ENCODE measurements at regions not wholly inside any gene's neighbourhood (a gene's known extent, or its start where the extent isn't known, plus 50 kb on each side); places are given as distances from the start of the nearest gene placed in this dataset.

GRCh38 chr2:76464310-76464709, 753.6 kb upstream of the GCFC2 start:
- DNase-seq (ENCODE audit: low spot score) (no peak), ATAC-seq (no peak)

GRCh38 chr2:76461431-76461830, 750.7 kb upstream of the GCFC2 start:
- no peak for ATAC-seq

GRCh38 chr2:76455910-76456309, 745.2 kb upstream of the GCFC2 start:
- ATAC-seq (no peak), DNase-seq (ENCODE audit: low spot score) (no peak)

More at GRCh38 chr2:76461431-76461830, 750.7 kb upstream of the GCFC2 start:
- no peak for DNase-seq (ENCODE audit: low spot score)

GRCh38 chr2:76450024-76450475, 739.3 kb upstream of the GCFC2 start:
- DNase-seq (ENCODE audit: low spot score) (no peak), ATAC-seq (no peak)

- no peak for ATAC-seq
These were observed 738.2 kb upstream of the GCFC2 start for GRCh38 chr2:76448956-76449355.

GRCh38 chr2:76447294-76447693, 736.6 kb upstream of the GCFC2 start:
- ATAC-seq, result no peak
- DNase-seq (ENCODE audit: low spot score), result no peak

More at GRCh38 chr2:76448956-76449355, 738.2 kb upstream of the GCFC2 start:
- no peak for DNase-seq (ENCODE audit: low spot score)

GRCh38 chr2:76446872-76447271, 736.2 kb upstream of the GCFC2 start:
- ATAC-seq, result no peak
- DNase-seq (ENCODE audit: low spot score), result no peak

- DNase-seq (ENCODE audit: low spot score), result no peak
- no peak for ATAC-seq
These were observed 735.2 kb upstream of the GCFC2 start for GRCh38 chr2:76445880-76446279.

- DNase-seq (ENCODE audit: low spot score) (no peak), ATAC-seq (no peak)
These were observed 734.0 kb upstream of the GCFC2 start for GRCh38 chr2:76444732-76445131.

- DNase-seq (ENCODE audit: low spot score) (no peak), ATAC-seq (no peak)
These were observed 726.8 kb upstream of the GCFC2 start for GRCh38 chr2:76437564-76437963.

- no peak for DNase-seq (ENCODE audit: low spot score)
- ATAC-seq, result no peak
These were observed 718.7 kb upstream of the GCFC2 start for GRCh38 chr2:76429374-76429773.

- ATAC-seq (no peak), DNase-seq (ENCODE audit: low spot score) (no peak)
These were observed 716.7 kb upstream of the GCFC2 start for GRCh38 chr2:76427452-76427851.

- no peak for ATAC-seq
- DNase-seq (ENCODE audit: low spot score), result no peak
These were observed 705.1 kb upstream of the GCFC2 start for GRCh38 chr2:76415821-76416220.

GRCh38 chr2:76413436-76413835, 702.7 kb upstream of the GCFC2 start:
- no peak for DNase-seq (ENCODE audit: low spot score)
- ATAC-seq, result no peak

- DNase-seq (ENCODE audit: low spot score) (no peak), ATAC-seq (no peak)
These were observed 695.6 kb upstream of the GCFC2 start for GRCh38 chr2:76406134-76406855.

- no peak for ATAC-seq
These were observed 682.6 kb upstream of the GCFC2 start for GRCh38 chr2:76393356-76393755.

GRCh38 chr2:76391678-76392077, 681.0 kb upstream of the GCFC2 start:
- no peak for DNase-seq (ENCODE audit: low spot score)
- no peak for ATAC-seq

More at GRCh38 chr2:76393356-76393755, 682.6 kb upstream of the GCFC2 start:
- DNase-seq (ENCODE audit: low spot score), result no peak

- no peak for DNase-seq (ENCODE audit: low spot score)
- no peak for ATAC-seq
These were observed 676.6 kb upstream of the GCFC2 start for GRCh38 chr2:76387294-76387693.

- no peak for ATAC-seq
- DNase-seq (ENCODE audit: low spot score), result no peak
These were observed 675.2 kb upstream of the GCFC2 start for GRCh38 chr2:76385943-76386342.

- ATAC-seq (no peak), DNase-seq (ENCODE audit: low spot score) (no peak)
These were observed 670.9 kb upstream of the GCFC2 start for GRCh38 chr2:76381624-76382023.

GRCh38 chr2:76378140-76378539, 667.4 kb upstream of the GCFC2 start:
- DNase-seq (ENCODE audit: low spot score) (no peak), ATAC-seq (no peak)

- DNase-seq (ENCODE audit: low spot score), result no peak
- no peak for ATAC-seq
These were observed 630.7 kb upstream of the GCFC2 start for GRCh38 chr2:76341439-76341838.

GRCh38 chr2:76332871-76333270, 622.2 kb upstream of the GCFC2 start:
- ATAC-seq (no peak), DNase-seq (ENCODE audit: low spot score) (no peak)
